Activated CD8-positive, alpha-beta memory T cell treated with anti-CD3 and anti-CD28 coated beads for 4 hours (primary cell): ENCODE measurements at regions not wholly inside any gene's neighbourhood (a gene's known extent, or its start where the extent isn't known, plus 50 kb on each side); places are given as distances from the start of the nearest gene placed in this dataset.

Experiments used
- DNase-seq, 2 donors: peaks; one replicate each; pipeline ENCODE4 v3.0.0-alpha.2; 2020; ENCODE audit warnings: low read depth in 2 of 2

DNA sequence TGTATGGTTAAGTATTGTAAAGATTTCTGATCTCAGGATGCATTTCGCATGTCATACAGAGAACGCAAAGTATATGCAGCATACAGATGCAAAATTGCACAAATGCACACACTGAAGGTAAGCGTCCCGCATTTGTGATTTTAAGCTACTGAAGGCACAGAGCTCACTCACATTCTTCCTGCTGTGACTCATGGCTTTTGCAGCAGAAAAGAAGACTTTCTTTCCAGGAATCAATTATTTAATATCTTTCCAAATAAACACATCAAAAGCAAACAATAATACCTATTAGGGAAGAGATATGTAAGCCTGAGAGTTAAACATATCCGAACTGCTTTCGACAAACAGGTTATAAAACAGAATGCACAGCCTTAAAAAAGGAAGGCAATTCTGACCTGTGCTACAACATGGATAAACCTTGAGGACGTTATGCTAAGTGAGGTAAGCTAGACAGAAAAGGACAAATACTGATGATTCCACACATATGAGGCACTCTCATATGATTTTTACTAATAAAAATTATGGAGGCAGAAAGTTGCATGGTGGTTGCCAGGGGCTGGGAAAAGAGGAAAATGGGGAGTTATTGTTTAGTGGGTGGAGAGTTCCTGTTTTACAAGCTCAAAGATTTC is 109.0 kb downstream of the TFAP2A start:
- DNase-seq: no peak

DNA sequence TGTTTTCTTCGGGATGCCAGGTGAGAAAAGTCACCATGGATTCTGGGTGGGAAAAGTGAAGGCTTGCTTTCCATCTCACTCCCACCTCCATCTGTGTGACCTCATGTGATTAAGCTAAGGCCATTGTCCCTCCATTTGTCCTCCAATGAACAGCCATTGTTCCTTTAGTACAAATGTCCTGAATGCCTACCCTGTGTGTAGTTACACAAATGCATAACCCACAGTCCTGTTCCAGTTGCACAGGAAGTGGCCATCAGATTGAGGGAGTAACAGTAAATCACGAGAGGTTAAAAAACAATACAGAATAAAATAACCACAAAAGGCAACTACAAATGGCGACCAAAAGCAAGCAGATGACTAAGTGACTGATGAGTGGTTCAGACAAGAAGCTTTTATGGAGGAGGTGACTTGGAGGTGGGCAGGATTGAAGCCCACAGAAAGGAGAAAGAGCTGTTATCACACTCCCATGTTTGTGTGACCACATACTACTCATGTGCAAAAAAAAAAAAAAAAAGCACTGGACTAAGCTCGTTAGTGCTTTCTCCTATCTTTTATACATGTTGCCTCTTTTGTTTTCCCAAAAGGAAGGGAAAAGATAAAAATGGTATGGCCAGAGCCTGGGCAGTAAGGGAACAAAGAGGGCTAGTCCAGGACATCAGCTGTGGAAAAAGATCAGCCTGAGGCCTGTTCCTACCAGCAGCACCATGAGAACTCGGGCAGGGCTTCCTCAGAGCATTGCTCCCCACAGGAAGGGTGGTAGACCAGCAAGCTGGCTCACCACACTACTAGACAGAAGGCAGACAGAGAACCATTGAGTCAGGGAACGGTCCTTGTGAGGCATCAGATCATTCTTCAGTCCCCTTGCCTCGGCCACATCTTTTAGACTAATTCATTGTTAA is 111.0 kb downstream of the TFAP2A start:
- DNase-seq: no peak

DNA sequence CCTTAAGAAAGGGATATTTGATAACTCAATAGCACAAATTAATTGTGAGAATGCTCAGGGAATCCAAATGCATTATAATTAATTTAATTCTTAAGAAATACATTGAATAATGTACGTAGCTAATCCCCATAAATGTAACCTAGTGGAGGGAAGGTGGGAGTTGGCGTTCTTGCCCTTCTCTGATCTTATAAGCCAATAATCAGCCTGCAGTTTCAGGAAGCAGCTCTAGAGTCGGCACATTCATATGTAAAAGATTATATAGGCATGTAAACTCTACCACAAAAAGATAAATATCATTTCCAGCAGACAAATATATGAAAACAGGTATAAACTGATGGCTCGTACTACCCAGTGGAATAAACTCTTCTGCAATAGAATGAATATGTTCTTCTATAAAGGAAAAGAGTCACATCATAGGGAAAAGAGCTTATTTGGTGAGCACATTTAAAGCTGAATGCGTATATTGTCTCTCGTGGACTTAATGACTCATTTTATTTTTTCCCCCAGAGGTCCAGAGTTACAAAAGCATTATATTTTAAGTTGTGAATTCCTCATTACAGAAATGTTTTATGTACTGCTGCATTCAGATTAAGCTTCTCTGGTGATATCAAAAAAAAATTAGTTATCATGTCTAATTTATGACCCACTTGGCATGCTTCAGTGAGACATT is 112.2 kb downstream of the TFAP2A start:
- no peak for DNase-seq

DNA sequence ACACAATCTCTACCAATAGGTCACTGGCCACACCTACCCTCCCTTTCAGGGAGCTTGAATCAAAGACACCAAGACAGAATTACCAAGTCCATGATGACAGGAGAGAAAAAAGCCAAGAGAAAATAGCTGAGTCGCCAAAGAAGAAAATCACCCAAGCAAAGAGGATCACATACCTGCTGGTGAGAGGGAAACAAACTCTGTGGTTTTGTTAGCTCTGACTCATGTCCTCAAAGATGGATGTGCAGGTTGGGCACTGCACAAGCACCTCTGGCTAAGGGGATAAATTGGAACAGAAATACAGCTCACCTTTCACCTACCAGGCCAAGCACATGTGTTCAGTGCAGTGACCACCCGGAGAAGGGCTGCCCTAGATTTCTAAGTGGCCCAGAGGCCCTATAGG is 114.8 kb downstream of the TFAP2A start:
- no peak for DNase-seq

DNA sequence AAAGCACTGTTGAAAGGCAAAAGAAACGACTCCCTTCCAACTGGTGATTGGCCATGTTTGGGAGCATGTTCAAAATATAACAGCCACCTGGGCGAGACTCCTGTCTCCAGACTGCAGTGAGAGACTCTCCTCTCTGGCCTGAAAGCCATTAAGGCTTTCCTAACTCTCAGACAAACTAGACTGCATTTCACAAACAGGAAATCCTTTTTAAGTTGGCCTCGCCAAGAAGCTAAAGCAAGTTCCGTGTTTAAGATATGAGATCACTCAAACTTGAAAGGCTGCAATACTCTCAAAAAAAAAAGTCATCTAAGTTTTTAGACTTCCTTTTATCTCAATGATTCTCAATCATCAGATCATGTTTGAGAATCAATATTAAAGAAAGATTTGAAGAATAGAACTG is 117.0 kb downstream of the TFAP2A start:
- no peak for DNase-seq

DNA sequence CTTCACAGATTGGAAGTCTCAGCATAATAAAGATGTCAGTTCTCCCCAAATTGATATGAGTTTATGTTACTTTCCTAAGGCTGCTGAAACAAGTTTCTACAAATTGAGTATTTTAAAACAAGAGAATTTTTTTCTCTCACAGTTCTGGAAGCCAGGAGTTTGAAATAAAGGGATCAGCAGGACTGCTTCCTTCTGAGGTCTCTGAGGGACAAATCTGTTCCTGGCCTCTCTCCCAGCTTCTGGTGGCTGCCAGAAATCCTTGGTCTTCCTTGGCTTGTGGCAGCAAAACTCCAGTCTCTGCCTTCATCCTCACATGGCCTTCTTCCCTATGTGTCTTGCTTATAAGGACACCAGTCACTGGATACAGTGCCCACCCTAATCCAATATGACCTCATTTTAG is 136.1 kb downstream of the TFAP2A start:
- DNase-seq: no peak

DNA sequence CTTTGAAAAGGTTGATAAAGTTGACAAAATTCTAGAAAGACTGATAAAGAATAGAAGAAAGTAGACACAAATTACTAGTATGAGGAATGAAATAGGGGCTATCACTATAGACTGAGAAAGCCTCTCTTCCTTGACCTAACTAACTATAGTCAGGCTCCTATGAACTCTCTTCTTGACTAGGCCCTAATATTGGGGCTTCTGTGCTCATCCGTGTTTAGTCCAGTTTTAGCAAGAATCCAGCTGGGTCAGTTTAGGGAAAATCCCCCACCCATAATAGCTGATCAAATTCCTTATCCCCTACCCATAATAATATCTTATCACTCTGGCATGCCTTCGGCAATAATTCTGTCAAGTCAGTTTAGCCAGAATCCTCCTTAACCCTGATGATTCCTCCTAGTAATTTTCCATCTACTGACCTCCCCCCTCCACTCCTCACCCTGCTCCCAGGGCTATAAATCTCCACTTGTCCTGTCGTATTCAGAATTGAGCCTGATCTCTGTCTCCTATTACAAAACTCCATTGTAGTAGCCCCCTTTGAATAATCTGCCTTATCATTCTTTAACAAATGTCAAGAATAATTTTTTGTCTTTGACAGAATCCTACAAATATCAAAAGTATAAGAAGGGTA is 138.1 kb downstream of the TFAP2A start:
- no peak for DNase-seq

DNA sequence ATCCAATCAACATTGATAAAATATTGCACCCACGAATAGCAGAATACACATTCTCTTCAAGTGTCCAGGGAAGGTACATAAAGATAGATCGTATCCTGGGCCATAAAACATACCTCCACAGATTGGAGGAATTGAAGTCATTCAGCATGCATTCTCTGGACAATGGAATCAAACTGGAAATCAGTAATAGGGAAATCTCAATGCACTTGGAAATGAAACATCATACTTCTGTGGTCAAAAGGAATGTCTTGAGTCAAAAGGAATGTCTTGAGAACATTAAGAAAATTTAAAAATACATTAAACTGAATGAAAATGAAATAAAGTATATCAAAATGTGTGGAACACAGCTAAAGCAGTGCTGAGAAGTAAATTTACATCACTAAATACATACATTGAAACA is 138.8 kb downstream of the TFAP2A start:
- no peak for DNase-seq

DNA sequence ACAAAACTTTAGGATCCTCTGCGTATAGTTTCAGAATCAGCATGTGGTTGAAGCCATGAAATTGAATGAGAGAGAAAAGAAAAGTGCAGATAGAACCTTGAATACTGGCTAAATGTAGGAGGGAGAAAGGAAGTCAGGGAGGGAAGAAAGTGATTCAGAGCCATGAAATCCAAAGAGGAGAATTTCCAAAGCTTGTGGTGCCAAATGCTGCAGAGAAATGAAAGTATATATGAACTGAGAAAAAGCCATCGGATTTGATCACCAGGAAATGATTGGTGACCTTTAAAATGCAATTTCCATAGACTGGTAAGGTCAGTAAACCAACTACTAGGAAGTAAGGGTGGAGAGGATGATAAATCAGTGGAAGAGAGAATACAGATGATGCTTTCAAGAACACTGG is 142.3 kb downstream of the TFAP2A start:
- DNase-seq: no peak

DNA sequence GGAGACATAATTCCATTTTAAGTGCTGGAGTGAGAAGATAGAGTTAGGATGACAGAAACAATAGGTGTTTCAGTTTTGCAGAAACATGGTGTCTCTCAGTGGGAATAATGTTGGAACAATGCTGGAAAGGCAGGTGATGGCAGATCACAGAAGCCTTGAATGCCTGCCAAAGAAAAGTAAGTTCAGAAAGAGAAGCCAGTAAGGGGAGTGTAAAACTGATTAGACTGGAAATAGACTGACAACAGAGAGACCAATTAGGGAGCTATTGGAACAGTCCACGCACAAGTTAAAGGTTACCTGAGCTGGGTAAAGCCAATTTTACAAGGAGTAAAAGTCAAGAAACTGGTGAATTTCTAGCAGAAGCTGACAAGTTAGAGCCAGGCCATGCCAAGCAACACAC is 142.9 kb downstream of the TFAP2A start:
- DNase-seq: no peak

DNA sequence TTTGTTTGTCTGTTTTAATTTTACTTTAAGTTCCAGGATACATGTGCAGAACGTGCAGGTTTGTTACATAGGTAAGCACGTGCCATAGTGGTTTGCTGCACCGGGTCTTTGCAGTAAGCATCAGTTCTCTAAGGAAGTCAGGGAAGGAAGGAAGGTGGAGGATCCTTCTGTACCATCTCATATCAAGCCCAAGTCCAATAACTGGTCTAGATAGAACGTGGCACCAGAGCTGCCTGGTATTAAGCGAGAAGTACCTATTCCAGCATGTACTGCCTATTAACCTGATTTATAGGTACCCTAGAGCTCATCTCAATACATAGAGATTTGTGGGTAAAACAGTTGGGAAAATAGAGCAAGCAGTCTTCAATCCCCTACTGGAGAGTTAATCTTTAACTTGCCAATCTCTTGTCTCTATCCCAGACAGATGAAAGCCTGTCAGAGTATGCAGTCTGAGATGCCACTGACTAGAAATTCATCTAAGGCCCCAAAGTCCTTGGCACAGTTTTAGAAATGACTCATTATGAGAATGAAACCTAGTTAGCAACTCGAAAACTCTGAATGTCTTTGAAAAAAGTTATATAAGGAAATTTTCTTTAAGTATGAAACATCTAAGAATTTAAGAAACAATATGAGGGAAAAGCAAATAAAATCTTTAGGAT is 144.9 kb downstream of the TFAP2A start:
- no peak for DNase-seq

DNA sequence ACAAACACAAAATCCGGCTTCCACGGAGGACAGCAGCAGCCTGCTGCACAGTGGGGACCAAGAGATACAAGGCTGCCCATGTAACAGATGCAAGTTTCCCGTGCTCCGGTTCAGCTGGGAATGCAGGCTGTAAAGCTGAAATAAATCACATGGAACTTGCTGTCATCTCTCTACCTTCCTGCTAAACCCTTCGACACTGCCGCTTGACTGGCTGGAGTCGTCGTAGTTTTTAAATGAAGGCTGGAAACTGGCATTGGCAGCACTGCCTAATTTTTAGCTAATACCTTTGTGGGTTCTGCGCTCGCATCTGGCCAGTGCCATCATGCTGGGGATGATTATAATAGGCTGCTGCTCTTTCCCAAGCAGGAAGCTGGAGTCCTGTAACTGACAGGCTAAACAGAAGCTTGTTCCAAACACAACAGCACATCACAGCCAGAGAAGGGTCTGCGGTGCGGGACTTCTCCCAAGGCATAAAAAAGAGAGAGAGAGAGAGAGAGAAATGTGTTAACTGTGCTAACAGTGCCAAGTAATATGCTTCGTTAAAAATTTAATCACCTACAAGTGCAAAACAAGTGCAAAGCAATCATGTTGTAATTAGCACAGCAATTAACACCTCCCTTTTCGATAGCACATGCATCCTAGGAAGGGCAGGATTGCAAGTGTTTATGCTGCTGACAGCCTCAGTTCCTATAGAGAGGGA is 146.1 kb downstream of the TFAP2A start:
- no peak for DNase-seq

DNA sequence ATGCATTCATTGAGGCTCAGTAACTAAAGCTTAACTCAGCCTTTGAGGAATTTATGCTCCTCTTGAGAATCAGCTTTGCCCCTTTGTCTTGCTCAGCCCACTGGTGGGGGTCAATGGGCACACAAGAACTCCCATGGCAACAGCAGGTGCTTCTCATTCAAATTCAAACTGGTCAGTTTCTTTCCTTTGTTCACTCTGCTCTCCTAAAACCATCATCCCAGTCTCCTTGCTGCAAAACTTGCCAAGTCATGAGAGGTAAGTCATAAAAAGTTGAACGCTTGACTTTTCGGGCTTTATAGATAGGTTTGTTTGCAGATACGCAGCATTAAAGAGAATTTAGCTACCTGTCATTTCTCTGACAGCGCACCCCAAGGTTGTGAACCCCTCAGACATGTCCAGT is 146.8 kb downstream of the TFAP2A start:
- no peak for DNase-seq

DNA sequence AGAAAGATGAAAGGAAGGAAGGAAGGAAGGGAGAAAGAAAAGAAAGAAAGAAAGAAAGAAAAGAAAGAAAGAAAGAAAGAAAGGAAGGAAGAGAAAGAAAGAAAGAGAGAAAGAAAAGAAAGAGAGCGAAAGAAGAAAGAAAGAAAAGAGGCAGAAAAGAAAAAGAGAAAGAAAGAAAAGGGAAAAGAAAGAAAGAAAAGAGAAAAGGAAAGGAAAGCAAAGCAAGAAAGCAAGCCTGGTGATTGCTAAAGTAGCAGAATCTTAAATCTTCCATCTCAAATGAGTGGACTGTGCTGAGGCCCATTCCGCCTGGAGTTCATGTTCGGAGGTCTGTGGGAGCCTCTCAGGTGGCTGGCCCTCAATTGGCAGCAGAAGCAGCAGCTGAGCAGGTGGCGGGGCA is 148.4 kb downstream of the TFAP2A start:
- no peak for DNase-seq

DNA sequence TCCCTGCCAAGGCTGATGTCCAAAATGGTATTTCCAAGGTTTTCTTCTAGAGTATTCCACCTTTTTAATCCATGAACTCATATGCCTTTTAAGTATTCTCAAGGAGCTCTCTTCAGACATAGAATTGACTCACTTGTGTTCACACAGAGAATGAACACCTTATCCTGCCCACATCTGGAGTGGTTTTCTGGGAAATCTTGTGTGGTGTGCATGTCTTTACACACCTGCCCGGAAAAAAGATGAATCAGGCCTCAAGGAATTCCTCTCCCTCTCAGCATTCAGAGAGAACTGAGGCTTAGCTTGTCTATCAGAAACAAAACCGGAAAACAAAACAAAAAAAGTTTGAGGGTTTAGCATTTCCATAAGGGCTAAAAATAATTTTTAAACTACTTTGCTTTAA is 148.8 kb downstream of the TFAP2A start:
- no peak for DNase-seq

DNA sequence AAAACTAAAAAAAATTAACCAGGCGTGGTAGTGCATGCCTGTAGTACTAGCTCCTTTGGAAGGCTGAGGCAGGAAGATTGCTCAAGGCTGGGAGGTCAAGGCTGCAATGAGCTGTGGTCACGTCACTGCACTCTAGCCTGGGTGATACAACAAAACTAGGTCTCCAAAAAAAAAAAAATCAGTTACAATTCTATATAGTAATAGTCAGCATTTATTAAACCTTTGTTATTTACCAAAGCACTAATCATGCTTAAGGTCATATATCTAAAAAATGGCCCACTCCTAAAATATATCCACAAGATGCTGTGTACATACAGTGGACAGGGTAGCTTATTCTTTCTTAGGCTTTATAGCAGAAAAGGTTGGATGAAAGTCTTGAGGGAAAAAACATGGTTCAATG is 152.4 kb downstream of the TFAP2A start:
- DNase-seq: no peak

DNA sequence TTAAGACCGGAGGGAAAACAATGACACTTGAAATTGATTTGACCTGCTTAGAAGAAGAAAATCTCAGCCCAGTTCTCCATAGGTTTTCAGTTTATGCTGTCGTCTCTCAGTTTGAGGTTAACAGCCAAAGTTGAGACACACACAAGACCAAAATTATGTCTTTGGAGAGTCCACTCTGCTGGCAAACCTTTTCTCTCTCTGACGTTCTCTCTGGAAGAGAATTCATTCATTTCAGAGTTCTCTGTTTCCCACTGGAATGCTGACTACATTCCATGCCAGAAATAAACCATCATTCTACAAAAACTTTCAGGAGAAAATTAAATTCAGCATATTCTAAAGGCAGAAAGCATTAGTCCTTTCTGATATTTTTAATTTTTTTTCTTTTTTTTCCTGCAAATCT is 155.2 kb downstream of the TFAP2A start:
- DNase-seq: no peak

DNA sequence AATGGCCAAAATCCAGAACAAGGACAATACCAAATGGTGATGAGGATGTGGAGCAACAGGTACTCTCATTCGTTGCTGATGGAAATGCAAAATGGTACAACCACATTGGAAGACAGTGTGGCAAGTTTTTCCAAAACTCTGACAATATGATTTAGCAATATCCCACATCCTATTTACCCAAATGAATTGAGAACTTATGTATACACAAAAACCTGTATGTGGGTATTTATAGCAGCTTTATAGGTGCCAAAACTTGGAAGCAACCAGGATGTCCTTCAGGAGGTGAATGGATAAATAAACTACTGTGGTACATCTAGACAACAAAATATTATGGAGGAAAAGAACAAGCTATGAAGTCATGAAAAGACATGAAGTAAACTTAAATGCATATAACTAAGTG is 156.5 kb downstream of the TFAP2A start:
- no peak for DNase-seq

DNA sequence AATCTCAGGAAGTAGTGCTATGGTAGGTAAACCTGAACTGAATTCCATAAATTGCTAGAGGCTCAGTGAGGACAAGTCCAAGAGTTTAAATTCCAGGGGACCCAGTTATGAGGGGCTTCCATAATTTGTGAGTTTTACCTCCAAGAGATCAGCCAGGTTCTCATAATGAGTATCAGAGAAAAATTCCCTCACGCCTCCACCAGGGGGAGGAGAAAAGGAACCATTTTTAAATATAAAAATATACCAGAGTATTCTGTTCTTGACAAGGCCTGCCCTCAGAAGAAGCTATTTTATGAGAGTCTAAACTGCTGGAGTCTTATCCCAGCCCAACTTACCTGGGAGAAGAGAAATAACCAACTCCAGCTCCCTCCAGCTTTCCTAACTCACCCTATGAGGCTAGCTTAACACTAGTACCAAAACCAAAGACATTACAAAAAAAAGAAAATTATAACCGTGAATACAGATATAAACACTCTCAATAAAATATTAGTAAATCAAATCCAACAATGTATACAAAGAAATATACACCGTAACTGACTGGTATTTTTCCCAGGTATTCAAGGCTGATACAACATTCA is 158.7 kb downstream of the TFAP2A start:
- no peak for DNase-seq

DNA sequence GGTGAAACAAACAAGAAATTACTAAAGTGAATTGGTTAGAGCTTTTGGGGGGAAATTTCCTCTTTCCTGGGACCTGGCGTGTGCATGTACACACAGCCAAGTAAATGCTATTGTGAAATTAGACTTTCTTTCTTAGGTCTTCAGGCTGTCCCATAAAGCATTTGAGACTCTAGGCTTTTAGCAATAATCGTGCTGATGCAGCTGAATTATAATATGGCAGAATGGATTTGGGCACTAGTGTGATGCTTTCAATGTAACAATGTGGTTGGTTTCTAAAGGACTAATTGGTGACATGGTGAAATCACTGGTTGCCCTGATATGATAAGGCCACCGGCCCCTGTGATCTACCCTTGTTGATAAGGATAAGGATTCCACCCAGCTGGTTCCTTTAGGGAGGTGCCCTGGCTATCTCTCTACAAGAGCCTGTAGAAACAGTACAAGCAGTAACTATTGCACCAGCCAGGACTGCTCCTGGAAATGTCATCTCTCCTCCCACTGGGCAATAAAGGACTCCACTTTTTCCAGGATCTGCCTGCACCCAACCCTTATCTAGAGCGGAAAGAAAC is 164.1 kb downstream of the TFAP2A start:
- no peak for DNase-seq

DNA sequence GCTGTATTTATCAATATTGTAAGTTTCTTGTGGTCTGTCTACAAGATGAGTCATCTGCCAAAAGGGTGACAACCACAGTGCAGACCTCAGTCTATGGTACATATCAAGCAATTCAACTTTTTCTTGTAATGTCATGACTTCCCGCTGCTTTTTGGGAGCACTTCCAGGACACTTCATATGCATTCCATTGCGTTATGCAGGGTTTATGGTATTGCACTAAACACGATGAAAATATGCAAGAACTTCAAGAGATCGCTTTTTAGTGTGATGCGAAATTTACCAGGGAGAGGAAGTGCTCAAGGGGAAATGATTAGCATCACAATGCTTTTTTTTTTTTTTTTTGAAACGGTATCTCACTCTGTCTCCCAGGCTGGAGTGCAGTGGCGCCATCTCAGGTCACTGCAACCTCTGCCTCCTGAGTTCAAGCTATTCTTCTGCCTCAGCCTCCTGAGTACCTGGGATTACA is 166.5 kb downstream of the TFAP2A start:
- DNase-seq: no peak
